ENCODE measurements at regions not wholly inside any gene's neighbourhood (a gene's known extent, or its start where the extent isn't known, plus 50 kb on each side); places are given as distances from the start of the nearest gene placed in this dataset.

DNA sequence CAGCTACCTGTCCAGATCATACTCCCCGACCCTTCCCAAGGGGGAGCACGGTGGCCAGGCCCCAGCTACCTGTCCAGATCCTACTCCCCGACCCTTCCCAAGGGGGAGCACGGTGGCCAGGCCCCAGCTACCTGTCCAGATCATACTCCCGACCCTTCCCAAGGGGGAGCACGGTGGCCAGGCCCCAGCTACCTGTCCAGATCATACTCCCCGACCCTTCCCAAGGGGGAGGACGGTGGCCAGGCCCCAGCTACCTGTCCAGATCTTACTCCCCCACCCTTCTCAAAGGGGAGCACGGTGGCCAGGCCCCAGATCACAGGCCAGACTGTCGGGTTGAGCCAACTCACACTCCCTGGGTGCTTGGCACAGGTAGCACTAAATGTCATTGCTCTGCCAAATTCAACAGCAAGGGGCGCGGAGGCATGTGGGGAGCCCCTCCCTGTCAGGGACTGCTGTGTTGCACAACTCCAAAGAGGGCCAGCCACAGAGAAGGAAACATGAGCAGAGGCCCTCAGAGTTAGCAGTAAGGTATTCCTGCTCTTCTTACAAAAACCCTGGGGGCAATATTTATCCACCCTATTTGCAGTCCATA, 136.9 kb downstream of the OLFM1 start:
- H3K27me3 Mint-ChIP-seq = no peaks in the 10 kb centered on the region
- peaks cover 11% of the 10 kb centered on the region for H3K4me1 Mint-ChIP-seq (ENCODE audit: unreplicated experiment)
- no peak overlapping the region for H3K27ac Mint-ChIP-seq
- TF ChIP-seq, protein P1, sequence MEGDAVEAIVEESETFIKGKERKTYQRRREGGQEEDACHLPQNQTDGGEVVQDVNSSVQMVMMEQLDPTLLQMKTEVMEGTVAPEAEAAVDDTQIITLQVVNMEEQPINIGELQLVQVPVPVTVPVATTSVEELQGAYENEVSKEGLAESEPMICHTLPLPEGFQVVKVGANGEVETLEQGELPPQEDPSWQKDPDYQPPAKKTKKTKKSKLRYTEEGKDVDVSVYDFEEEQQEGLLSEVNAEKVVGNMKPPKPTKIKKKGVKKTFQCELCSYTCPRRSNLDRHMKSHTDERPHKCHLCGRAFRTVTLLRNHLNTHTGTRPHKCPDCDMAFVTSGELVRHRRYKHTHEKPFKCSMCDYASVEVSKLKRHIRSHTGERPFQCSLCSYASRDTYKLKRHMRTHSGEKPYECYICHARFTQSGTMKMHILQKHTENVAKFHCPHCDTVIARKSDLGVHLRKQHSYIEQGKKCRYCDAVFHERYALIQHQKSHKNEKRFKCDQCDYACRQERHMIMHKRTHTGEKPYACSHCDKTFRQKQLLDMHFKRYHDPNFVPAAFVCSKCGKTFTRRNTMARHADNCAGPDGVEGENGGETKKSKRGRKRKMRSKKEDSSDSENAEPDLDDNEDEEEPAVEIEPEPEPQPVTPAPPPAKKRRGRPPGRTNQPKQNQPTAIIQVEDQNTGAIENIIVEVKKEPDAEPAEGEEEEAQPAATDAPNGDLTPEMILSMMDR (conservative IDR thresholded peaks at IDR 0.05) = no peak
- H3K36me3 Mint-ChIP-seq = no peaks in the 10 kb centered on the region
- no peaks in the 10 kb centered on the region for H3K9me3 Mint-ChIP-seq
- no peak for DNase-seq (ENCODE audit: extremely low spot score, unreplicated experiment)
- no peak overlapping the region for H3K4me3 Mint-ChIP-seq

DNA sequence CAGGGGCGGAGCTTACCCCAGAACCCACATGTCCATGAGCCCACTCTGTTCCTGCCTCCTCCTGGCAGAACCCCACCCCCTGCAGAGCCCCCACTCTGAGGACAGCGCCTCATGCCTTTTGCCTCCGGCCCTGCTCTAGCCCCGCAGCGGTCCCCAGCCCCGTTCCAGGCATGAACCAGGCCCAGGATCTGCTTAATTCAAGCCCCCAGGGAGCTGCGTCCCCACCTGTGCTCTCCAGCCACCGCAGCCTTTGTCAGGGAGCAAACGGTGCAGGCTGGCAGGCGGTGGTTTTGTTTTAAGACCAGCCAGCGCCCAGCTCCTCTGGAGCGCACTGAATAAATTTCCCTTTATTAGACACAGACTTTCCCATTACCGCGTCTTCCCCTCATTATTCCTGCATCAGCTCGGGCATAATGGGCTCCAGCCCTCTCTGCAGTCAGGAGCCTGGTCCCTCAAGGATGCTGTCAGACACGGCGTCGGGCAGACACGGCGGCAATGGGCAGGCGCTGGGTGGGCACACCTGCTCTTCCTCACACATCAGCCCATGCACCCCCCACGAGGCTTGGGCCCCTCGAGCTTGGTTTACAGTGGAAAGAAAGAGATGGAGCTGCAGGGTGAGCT, 137.6 kb downstream of the OLFM1 start:
- peaks cover 4% of the 10 kb centered on the region for H3K27me3 Mint-ChIP-seq
- no peak for DNase-seq (ENCODE audit: extremely low spot score, unreplicated experiment)
- H3K4me3 Mint-ChIP-seq = no peak overlapping the region
- H3K9me3 Mint-ChIP-seq = no peaks in the 10 kb centered on the region
- no peaks in the 10 kb centered on the region for H3K36me3 Mint-ChIP-seq
- TF ChIP-seq, protein P1 (conservative IDR thresholded peaks at IDR 0.05) = no peak
- no peak overlapping the region for H3K27ac Mint-ChIP-seq
- peaks cover 11% of the 10 kb centered on the region for H3K4me1 Mint-ChIP-seq (ENCODE audit: unreplicated experiment)

DNA sequence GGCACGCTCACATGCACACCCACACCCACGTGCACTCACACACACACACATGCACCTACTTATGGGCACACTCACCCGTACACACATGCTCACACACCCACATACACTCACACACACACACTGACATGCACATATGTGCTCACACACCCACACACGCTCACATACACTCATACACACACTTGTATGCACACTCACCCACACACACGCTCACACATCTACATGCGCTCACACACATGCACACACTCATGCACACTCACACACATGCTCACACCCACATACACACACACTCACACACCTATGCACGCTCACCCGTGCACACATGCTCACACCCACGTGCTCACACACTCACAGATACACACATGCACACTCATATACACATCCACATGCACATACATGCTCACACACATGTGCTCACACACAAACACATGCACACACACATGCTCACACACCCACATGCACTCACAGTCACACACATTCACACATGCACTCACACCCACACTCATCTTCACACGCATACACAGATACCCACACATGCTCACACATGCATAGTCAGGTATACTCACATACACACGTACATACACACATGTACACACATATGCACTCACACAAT, 138.3 kb downstream of the OLFM1 start:
- Mint-ChIP-seq H3K36me3 (no peaks in the 10 kb centered on the region), H3K27me3 (peaks cover 6% of the 10 kb centered on the region), H3K9me3 (no peaks in the 10 kb centered on the region), H3K4me1 (ENCODE audit: unreplicated experiment) (peaks cover 11% of the 10 kb centered on the region), H3K4me3 (no peak overlapping the region), H3K27ac (no peak overlapping the region)
- TF ChIP-seq, protein P1 (conservative IDR thresholded peaks at IDR 0.05) = no peak
- DNase-seq (ENCODE audit: extremely low spot score, unreplicated experiment) = no peak

DNA sequence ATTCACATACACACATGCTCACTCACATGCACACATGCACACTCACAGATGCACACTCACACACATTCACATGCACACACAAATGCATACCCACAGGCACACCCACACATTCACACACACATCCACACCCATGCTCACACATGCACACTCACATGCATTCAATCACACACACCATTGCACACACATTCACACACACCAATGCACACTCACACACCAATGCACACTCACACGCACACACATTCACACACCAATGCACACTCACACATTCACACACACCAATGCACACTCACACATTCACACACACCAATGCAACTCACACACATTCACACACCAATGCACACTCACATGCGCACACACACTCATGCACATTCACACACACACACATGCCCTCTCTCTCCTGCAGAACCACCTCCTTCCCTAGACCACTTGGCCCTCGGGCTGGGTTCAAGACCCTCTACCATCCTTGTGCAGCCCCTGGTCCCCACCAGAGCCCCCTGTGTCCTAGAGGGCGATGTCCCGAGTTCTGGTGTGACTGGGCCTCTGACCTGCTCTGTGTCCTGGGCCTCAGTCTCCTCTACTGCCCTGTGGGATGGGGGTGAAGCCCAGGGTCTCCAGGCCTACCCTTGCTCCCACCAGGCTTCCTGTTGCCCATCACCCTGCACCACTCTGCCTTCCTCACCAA, 139.0 kb downstream of the OLFM1 start:
- Mint-ChIP-seq H3K36me3 (no peaks in the 10 kb centered on the region), H3K27ac (no peak overlapping the region), H3K4me3 (no peak overlapping the region), H3K9me3 (no peaks in the 10 kb centered on the region), H3K27me3 (peaks cover 13% of the 10 kb centered on the region), H3K4me1 (ENCODE audit: unreplicated experiment) (peaks cover 11% of the 10 kb centered on the region)
- DNase-seq (ENCODE audit: extremely low spot score, unreplicated experiment) = no peak
- TF ChIP-seq, protein P1 (conservative IDR thresholded peaks at IDR 0.05) = no peak

DNA sequence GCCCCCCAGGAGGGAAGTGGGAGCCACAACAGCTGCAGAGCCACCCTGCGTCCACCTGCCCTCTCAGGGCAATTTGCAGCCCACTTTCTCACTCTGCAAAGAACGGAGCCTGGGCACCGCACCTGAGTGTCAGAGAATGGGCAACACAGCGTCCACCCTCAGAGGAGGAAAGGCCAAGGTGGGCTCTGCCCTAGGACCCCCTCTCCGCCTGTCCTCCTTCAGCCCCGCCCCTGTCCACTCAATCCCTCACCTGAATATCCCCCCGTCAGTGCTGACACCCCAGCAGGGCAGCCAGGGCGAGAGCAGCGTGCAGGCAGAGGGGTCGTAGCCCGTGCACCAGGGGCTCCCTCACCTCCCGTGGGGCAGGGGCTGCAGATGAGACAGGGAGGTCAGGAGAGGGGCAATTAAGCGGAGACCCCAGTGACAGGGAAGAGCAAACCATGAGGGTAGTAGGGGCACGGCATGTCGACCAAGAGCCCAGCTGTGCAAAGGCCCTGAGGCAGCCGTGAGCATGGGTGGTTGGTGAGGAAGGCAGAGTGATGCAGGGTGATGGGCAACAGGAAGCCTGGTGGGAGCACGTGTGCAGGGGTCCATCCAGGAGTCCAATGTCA, 140.3 kb downstream of the OLFM1 start:
- H3K9me3 Mint-ChIP-seq = no peaks in the 10 kb centered on the region
- TF ChIP-seq, protein P1 (conservative IDR thresholded peaks at IDR 0.05) = no peak
- no peak overlapping the region for H3K4me3 Mint-ChIP-seq
- peaks cover 6% of the 10 kb centered on the region for H3K4me1 Mint-ChIP-seq (ENCODE audit: unreplicated experiment)
- DNase-seq (ENCODE audit: extremely low spot score, unreplicated experiment) = no peak
- peaks cover 21% of the 10 kb centered on the region for H3K27me3 Mint-ChIP-seq
- no peaks in the 10 kb centered on the region for H3K36me3 Mint-ChIP-seq
- H3K27ac Mint-ChIP-seq = no peak overlapping the region

Measured in type B pancreatic cell (in vitro differentiated cells).